Right cardiac atrium (tissue), 5 donors: ENCODE measurements at regions not wholly inside any gene's neighbourhood (a gene's known extent, or its start where the extent isn't known, plus 50 kb on each side); places are given as distances from the start of the nearest gene placed in this dataset.

Experiments
- ATAC-seq, 2 donors: fragments of 200-7000 bp; cut with Tn5 transposase; one replicate each; pipeline versions ENCODE4 v1.8.0 to v1.9.1; 2020; ENCODE audit warnings: moderate library complexity in 2 of 2, mild to moderate bottlenecking in 1 of 2
- DNase-seq, 3 donors: peaks; one replicate each; pipeline ENCODE4 v3.0.0-alpha.2; 2020
- H3K27ac ChIP-seq: one replicate; pipeline ENCODE4 v1.5.1; 2013; ENCODE audit warnings: mild to moderate bottlenecking, low read length, control low read depth, moderate library complexity
- H3K27me3 ChIP-seq: one replicate; pipeline ENCODE4 v1.6.1; 2013; ENCODE audit not compliant: control insufficient read depth, insufficient read depth
- H3K4me1 ChIP-seq: one replicate; pipeline ENCODE4 v1.6.1; 2013; ENCODE audit warnings: low read length; ENCODE audit not compliant: control insufficient read depth, insufficient read depth
- H3K4me3 ChIP-seq: one replicate; pipeline ENCODE4 v1.5.1; 2013; ENCODE audit warnings: low read length, control low read depth
- H3K9me3 ChIP-seq: one replicate; pipeline ENCODE4 v1.6.1; 2013; ENCODE audit warnings: low read length; ENCODE audit not compliant: control insufficient read depth
- WGBS: extraction: QIAGEN DNeasy Blood & Tissue Kit; methylation state at CpG from one replicate; pipeline ENCODE4 v1.1.7; 2013; 5-methylcytosine and 5-hydroxymethylcytosine counted together
- intact Hi-C, 4 donors: fragments of 100-400 bp; cut with DNase I; formaldehyde crosslinking; loops; one replicate each; pipeline versions ENCODE4 v1.11.0 to v1.14.0; 2022 to 2023
- donor health status: healthy with polysubstance abuse.
- donor health status: DM: no; HTN: yes; CAD: no.
- donor health status: DM: no; HTN: no; CAD: no.
- donor health status: DM: no; HTN: yes; CAD: no; lungs with severe emphysema.
- donor health status: DM: yes; HTN: yes; CAD: no.

DNA sequence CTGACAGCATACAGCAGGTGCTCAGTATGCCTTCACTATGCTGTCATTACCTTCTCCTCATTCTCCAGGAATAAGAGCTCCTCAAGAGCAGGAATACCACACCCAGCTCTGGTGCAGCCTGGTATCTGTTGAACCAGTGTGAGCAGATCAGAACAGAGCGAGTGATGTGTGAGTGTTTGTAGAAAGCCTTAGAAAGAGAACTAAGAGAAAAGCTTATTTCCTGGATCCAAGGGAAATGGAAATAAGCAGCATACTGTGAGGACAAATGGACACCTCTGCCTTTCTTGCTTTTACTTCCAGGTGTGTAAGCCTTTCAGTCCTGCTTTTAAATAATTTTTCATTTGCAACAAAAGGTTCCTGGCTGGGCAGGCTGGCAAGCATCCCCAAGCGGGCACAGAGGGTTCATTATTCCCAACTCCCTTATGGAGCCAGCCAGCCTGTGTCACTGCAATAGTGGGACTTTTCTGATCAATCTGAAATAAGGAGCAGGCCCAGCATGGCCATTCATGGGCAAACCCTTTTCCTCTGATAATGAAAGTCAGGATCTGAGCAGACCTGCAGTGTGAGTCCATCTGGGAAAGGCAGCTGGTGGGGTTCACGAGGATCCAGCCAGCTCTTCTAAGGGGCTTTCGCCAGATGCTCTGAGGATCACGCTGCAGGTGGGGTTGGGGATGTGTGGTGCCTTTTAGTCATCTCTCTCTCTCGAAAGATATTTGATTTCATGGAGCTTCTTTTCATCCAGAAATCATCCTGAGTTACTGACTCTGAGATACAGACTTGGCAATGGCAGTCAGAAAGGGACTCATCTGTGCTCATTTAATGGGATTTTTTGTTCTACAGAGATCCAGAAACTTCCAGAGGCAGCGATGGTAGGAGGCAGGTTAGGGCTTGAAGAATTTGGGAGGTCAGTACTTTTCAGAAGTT lies 594.9 kb upstream of the CFAP20DC start:
- WGBS: 79% methylated on average over 7 of the region's 7 CpGs
- no peaks in the 10 kb centered on the region for H3K4me1 ChIP-seq
- ATAC-seq: no peak
- peaks cover 6% of the 10 kb centered on the region for H3K9me3 ChIP-seq
- DNase-seq: no peak
- no peaks in the 10 kb centered on the region for H3K27me3 ChIP-seq
- H3K4me3 ChIP-seq: no peak overlapping the region
- intact Hi-C loops: no loop called here
- H3K27ac ChIP-seq: no peak overlapping the region

DNA sequence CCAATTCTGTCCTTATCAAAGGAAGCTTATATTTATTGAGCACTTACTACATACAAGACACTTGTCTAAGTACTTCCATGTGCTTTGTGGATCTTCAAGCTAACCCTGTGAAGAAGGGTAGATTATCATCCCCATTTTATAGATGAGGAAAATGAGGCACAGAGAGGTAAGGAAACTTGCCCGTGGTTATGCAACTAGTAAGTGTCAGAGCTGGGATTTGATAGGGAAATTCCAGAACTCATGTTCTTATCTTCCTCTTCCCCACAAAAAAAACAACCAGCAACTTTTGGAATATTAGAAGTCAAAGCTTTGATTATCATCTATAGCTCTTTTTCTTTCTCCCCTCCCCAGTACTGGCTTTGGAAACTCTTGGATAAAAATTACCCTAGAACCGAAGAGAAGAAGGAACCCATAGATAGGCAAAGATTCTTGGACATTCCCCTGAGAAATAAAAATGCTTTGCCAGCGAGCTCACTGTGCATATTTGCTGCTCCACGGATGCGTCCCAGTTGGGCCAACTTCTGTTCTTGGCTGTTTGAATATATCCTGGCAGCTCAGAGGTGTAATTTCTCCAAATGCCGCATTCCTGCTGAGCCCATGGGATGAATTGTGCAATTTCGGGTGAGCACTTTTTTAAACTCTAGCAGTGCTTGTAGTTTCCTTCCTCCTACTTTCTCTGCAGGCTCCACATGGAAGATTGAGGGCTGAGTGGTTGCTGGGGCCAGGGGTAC lies 591.5 kb upstream of the CFAP20DC start:
- H3K27me3 ChIP-seq: no peaks in the 10 kb centered on the region
- no peak overlapping the region for H3K27ac ChIP-seq
- no peaks in the 10 kb centered on the region for H3K9me3 ChIP-seq
- DNase-seq: peak; percentile 66 to 80 (median 69)
- no peaks in the 10 kb centered on the region for H3K4me1 ChIP-seq
- 37% methylated on average over 7 of the region's 7 CpGs for WGBS
- intact Hi-C loops: no loop called here
- no peak overlapping the region for H3K4me3 ChIP-seq
- ATAC-seq: peak; percentile 90 to 96

DNA sequence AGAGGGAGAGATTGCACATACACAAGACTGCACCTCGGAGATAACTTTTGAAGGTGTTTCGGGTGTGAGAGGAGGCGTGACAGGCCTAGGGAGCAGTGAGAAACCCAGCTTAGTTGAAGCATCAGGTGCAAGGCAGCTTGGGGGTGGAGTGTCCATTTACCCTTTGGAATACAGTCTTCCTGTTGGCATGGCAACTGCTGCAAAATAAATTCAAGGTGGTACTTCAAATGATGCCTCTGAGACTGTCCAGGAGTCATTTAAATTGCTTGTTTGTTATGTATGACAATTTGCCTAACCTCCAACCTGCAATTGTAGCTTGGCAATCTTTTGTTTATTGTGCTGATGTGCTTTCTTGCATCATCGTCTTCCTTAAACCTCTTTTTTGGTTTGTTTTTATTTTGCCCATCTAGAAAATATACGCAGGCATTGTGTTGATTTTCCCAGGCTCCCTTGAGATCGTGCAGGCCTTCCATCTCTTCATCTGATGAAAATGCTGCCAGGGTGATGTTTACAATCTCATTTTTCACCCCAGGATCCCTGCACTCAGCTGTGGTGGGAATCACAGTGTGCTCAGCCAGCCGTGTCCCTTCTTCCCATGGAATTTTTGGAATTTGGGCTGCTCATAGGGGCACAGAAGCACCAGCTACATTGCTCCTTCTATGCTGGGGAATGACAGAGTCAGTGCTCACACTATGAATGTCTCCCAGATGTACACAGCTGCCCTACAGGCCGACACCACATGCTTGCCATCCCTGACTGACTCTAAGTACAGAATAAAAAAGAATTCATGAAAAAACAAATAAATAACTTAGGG lies 583.1 kb upstream of the CFAP20DC start:
- intact Hi-C loops: no loop called here
- Histone ChIP-seq H3K4me1 (no peaks in the 10 kb centered on the region), H3K9me3 (no peaks in the 10 kb centered on the region), H3K27me3 (no peaks in the 10 kb centered on the region), H3K4me3 (no peak overlapping the region), H3K27ac (no peak overlapping the region)
- 59% methylated on average over 8 of the region's 8 CpGs for WGBS
- DNase-seq (no peak), ATAC-seq (peak; percentile 41 to 79)

DNA sequence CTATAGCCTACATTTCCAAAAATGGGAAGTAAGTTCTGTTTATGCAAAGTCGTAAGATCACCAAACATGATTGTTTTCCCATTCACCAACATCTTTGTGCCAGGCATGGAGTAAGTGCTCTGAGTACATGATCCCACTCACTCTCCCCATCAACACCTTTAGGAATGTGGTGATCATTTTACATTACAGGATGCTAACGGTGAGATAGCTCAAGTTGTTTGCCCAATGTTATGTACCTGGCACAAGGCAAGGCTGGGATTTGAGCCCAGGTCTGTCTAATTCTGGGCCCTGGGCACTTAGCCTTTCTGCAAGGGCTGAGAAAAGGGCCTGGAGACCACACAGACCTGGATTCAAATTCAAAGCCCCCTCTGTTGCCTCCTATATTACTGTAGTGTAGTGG lies 581.7 kb upstream of the CFAP20DC start:
- Histone ChIP-seq H3K4me1 (no peaks in the 10 kb centered on the region), H3K4me3 (no peak overlapping the region), H3K27me3 (no peaks in the 10 kb centered on the region), H3K9me3 (no peaks in the 10 kb centered on the region), H3K27ac (no peak overlapping the region)
- 70% methylated on average over 2 of the region's 2 CpGs for WGBS
- DNase-seq: no peak
- intact Hi-C loops: no loop called here
- ATAC-seq: no peak

DNA sequence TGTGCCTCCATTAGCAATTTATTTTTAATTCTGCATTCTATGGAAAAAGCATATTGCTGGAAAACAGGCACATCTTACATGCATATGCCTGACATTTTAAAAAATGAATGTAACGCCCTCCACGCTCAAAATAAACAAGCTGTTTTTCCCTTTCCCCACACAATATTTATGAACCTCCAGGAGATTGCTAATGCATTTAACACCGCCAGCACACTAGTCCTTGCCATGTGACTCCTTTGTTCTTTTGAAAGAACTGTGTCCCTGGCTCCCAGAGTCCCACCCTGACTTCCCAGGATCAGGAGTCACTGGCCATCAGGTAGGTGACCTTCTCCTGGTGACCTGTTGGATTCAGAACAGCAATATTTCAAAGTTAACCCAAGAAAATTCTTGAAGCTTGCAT lies 571.2 kb upstream of the CFAP20DC start:
- Histone ChIP-seq H3K27ac (no peak overlapping the region), H3K4me3 (no peak overlapping the region), H3K27me3 (no peaks in the 10 kb centered on the region), H3K9me3 (no peaks in the 10 kb centered on the region), H3K4me1 (no peaks in the 10 kb centered on the region)
- DNase-seq (no peak), ATAC-seq (no peak)
- intact Hi-C loops: no loop called here
- WGBS: 85% methylated on average over 3 of the region's 3 CpGs

DNA sequence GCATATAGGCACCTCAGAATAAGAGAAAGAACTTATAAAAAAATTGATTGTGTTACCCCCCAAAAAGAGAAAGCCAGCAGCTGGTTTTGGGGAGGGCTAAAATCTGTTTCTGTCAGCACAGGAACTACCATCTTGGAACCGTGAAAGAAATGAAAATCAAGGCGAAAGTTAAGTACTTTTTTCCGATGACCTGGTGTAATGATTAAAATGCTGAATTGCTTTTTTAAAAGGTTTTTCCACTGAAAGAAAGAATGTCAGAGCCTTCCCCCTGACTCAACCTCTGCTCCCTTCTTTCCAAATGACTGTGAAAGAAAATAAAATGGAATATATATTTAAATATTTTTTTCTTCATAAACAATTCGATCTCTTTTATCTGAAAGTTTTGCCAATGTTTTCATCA lies 570.5 kb upstream of the CFAP20DC start:
- Histone ChIP-seq H3K9me3 (no peaks in the 10 kb centered on the region), H3K4me1 (no peaks in the 10 kb centered on the region), H3K27me3 (no peaks in the 10 kb centered on the region), H3K4me3 (no peak overlapping the region), H3K27ac (no peak overlapping the region)
- 75% methylated on average over 4 of the region's 4 CpGs for WGBS
- DNase-seq (no peak), ATAC-seq (no peak)
- intact Hi-C loops: no loop called here

DNA sequence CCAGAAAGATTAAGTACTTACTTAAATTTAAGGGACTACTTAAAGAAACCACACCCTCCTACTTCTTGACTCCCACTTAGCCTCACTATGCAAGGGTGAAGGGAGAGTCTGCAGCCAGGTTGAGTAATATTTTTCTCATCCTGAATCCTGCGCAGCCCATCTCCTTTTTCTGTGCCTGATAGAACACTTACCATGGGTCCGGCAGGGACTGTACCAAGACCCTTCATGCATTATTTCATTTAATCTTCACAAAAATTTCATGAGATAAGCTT lies 562.6 kb upstream of the CFAP20DC start:
- DNase-seq (no peak), ATAC-seq (no peak)
- WGBS: 100% methylated on average over 2 of the region's 2 CpGs
- H3K27me3 ChIP-seq: no peaks in the 10 kb centered on the region
- H3K4me3 ChIP-seq: no peak overlapping the region
- H3K4me1 ChIP-seq: peaks cover 6% of the 10 kb centered on the region
- H3K27ac ChIP-seq: no peak overlapping the region
- intact Hi-C loops: no loop called here
- H3K9me3 ChIP-seq: no peaks in the 10 kb centered on the region

DNA sequence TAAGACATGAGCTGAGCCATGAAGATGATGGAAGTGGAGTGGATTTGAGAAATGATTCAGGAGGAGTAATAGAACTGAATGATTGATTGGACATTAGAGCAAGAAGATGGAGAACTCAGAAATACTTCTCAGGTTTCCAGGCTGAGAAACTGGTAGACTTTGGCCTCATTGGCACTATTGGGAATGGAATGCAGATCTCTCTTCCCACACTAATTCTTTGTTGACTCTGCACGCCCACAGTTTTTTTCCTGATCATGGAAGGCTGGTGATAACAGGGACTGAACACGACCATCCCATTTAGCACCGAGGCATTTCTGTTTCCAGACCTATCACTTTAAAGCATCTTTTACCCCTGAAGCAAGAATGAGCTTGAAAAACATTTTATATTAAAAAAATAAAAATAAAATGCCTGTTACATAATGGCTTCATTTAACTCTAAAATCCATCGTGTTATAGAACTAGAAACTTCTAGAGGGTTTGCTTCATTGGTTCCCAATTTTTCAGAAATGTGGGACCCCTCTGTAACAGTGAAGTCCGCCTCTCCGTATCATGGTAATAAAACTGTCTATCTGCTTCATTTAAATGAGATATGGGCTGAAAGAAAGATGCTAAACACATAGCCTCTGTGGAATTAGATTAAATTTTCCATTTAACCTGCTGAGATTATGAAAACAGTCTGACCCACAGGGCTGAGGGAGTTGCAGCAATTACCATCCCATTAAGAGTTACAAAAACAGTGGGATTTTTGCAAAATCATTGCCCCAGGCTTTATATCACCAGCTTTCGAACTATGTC lies 562.0 kb upstream of the CFAP20DC start:
- no peak for DNase-seq
- no peak overlapping the region for H3K4me3 ChIP-seq
- no peak for ATAC-seq
- peaks cover 12% of the 10 kb centered on the region for H3K4me1 ChIP-seq
- no peaks in the 10 kb centered on the region for H3K27me3 ChIP-seq
- no peak overlapping the region for H3K27ac ChIP-seq
- intact Hi-C loops: no loop called here
- no peaks in the 10 kb centered on the region for H3K9me3 ChIP-seq
- WGBS: 80% methylated on average over 7 of the region's 7 CpGs

DNA sequence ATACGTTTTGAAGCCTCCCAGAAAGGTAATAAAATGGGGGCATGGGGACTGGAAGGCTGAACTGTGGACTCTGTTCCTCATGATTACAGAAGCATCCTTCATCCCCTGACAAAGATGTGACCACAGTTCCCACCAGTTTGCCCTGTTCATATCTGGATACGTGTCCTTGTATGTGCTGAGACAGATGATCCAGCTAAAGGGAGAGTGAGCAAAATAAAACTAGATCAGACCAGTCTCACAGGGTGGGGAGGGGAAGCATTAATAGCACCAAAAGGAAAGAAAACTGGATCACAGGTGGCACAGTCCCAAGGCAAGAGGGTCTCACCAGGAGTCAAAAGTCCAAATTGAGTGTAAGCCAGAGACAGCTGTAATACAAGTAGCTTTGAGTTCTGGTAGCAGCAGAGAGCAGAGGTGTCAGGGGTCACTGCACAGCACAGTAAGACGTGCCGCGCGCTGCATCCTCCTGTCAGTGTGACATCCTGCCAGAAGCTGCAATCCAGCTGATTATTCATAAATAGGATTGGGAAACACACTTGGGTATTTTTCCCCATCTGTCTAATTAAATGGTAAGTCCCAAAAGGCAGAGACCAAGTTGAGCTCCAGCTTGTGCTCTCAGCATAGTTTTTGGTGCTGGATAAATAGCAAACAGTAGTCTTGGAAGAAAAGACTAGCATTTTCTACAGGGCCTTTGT lies 560.0 kb upstream of the CFAP20DC start:
- Histone ChIP-seq H3K27ac (peak overlapping the region; percentile 54), H3K27me3 (no peaks in the 10 kb centered on the region), H3K4me3 (no peak overlapping the region), H3K4me1 (peaks cover 20% of the 10 kb centered on the region), H3K9me3 (no peaks in the 10 kb centered on the region)
- ATAC-seq: peak; percentile 74 to 88
- peak; percentile 61 to 86 (median 77) for DNase-seq
- intact Hi-C loops: no loop called here
- WGBS: 29% methylated on average over 6 of the region's 6 CpGs

DNA sequence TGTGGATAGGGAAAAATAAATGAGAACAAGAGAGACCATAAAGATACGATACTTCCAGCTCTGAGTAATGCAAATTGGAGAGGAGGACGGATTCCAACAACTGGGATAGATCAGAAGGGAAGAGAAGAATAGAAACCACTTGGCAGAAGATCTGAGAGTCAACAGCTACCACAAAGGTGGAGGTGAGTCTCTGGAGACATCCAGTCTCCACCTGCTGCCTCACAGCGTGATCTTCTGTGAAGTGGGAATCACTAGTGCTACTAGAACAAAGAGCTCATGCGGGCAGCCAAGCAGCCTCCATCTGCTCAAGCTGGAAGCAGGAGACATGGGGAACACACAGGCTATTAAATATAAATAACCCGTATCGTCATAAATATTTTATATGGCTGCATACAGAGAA lies 558.5 kb upstream of the CFAP20DC start:
- ATAC-seq: no peak
- no peak for DNase-seq
- 92% methylated on average over 6 of the region's 6 CpGs for WGBS
- Histone ChIP-seq H3K27me3 (no peaks in the 10 kb centered on the region), H3K4me1 (peaks cover 20% of the 10 kb centered on the region), H3K9me3 (no peaks in the 10 kb centered on the region), H3K27ac (no peak overlapping the region), H3K4me3 (no peak overlapping the region)
- intact Hi-C loops: no loop called here
